ENCODE measurements at regions not wholly inside any gene's neighbourhood (a gene's known extent, or its start where the extent isn't known, plus 50 kb on each side); places are given as distances from the start of the nearest gene placed in this dataset.

DNA sequence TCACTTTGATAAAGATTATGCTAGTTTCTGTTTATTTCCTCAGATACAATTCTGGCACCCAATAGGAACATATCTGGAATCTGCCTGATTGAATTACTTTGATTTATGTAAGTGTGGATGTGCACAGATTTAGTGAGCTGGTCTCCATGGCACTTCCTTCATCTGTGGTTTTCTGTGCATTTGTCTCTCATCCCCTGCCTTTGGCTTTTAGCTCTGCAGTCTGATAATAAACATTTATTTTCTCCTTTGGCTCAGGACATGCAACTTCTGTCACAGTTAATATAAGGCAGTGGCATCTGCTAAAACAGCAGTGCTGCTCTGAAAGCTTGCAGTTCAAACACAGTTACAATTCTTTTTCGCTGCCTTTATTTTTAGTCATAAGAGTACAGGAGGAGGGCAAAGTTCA, 273.7 kb upstream of the CHRM2 start:
- Histone ChIP-seq H2AFZ (no peak overlapping the region), H4K20me1 (ENCODE audit: insufficient read depth, poor library complexity, severe bottlenecking) (no peaks in the 10 kb centered on the region)
- peak; percentile 5 for DNase-seq (ENCODE audit: low spot score)

DNA sequence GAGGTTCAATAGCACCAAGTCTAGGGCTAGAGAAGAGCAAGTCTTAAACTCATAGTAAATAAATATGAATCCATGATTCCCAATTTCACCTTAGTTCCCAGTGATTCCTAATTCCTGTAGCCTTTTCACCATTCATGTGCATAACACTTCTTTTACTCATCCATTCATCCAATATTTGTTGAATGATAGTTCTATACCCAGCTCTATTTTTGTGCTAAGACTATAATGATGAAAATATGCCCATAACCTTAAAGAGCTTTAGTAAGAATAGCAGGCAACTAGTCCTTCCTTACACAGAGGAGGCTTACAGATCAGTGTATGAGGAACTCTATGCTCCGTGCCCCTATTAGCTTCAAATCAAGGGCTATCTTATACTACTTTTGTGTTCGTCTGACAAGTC, 280.2 kb upstream of the CHRM2 start:
- Histone ChIP-seq H3K4me1 (ENCODE audit: insufficient read depth) (no peaks in the 10 kb centered on the region), H3K4me3 (no peak overlapping the region), H3K36me3 (replicated peaks; ENCODE audit: insufficient read depth, low read depth) (no peaks in the 10 kb centered on the region), H3K27ac (no peak overlapping the region), H3K27me3 (no peaks in the 10 kb centered on the region), H3K9me2 (replicated peaks; ENCODE audit: insufficient read depth) (no peaks in the 10 kb centered on the region), H2AFZ (no peak overlapping the region), H3K79me2 (no peaks in the 10 kb centered on the region), H3K4me2 (no peak overlapping the region), H4K20me1 (ENCODE audit: insufficient read depth, poor library complexity, severe bottlenecking) (no peaks in the 10 kb centered on the region), H3K9me3 (ENCODE audit: low read depth) (no peaks in the 10 kb centered on the region)
- DNase-seq (ENCODE audit: low spot score): no peak
- no peak for TF ChIP-seq EZH2phosphoT487 (IDR thresholded peaks at IDR 0.05; ENCODE audit: low read depth, severe bottlenecking, unreplicated experiment)
- no peak for TF ChIP-seq EZH2 (IDR thresholded peaks at IDR 0.05; ENCODE audit: borderline replicate concordance)
- TF ChIP-seq, protein P1, sequence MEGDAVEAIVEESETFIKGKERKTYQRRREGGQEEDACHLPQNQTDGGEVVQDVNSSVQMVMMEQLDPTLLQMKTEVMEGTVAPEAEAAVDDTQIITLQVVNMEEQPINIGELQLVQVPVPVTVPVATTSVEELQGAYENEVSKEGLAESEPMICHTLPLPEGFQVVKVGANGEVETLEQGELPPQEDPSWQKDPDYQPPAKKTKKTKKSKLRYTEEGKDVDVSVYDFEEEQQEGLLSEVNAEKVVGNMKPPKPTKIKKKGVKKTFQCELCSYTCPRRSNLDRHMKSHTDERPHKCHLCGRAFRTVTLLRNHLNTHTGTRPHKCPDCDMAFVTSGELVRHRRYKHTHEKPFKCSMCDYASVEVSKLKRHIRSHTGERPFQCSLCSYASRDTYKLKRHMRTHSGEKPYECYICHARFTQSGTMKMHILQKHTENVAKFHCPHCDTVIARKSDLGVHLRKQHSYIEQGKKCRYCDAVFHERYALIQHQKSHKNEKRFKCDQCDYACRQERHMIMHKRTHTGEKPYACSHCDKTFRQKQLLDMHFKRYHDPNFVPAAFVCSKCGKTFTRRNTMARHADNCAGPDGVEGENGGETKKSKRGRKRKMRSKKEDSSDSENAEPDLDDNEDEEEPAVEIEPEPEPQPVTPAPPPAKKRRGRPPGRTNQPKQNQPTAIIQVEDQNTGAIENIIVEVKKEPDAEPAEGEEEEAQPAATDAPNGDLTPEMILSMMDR (IDR thresholded peaks at IDR 0.05; ENCODE audit: poor library complexity): no peak
- 89% methylated on average over 2 of the region's 2 CpGs for WGBS (ENCODE audit: low lambda C conversion rate, missing lambda C conversion rate)

More for the DNA sequence above, 273.7 kb upstream of the CHRM2 start:
- H3K36me3 ChIP-seq (replicated peaks; ENCODE audit: insufficient read depth, low read depth): no peaks in the 10 kb centered on the region
- H3K27ac ChIP-seq: no peak overlapping the region
- no peaks in the 10 kb centered on the region for H3K9me2 ChIP-seq (replicated peaks; ENCODE audit: insufficient read depth)
- H3K4me3 ChIP-seq: no peak overlapping the region
- H3K79me2 ChIP-seq: no peaks in the 10 kb centered on the region
- H3K27me3 ChIP-seq: no peaks in the 10 kb centered on the region
- 30% methylated on average over 1 of the region's 1 CpG for WGBS (ENCODE audit: low lambda C conversion rate, missing lambda C conversion rate)
- H3K4me2 ChIP-seq: no peak overlapping the region
- no peaks in the 10 kb centered on the region for H3K4me1 ChIP-seq (ENCODE audit: insufficient read depth)
- TF ChIP-seq EZH2 (IDR thresholded peaks at IDR 0.05; ENCODE audit: borderline replicate concordance): no peak
- no peak for TF ChIP-seq EZH2phosphoT487 (IDR thresholded peaks at IDR 0.05; ENCODE audit: low read depth, severe bottlenecking, unreplicated experiment)
- TF ChIP-seq, protein P1 (IDR thresholded peaks at IDR 0.05; ENCODE audit: poor library complexity): no peak
- H3K9me3 ChIP-seq (ENCODE audit: low read depth): no peaks in the 10 kb centered on the region

DNA sequence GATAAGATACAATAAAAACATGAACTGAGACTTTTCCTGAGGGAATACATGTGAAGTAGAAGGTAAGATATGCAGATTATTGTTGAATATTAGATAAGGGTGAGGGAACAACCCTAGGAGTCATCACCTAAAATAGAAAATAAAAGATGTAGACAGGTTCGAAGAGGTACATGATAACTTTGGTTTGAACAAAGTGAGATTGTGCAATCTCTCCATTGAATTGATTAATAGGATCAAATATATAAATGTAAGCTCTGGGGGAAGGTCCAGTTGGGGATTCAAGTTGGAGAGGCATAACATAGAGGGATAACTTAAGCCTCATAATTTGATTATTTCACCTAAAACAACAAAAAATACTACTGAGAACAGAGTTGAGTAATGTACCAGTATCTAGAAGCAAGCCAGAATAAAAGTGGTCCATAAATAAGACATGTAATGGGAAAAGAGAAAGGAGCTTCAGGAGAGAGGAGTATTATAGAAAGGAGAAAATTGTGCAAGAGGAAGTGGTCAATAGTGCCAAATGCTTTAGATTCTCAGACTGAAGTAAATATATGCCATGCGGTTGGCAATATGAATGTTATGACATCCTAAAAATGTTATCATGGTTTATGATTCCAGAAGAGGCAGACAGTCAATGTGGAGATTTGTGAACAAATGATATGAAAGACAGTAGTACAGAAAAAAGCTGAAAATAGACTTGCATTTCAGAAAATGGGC, 282.3 kb upstream of the CHRM2 start:
- TF ChIP-seq, protein P1 (IDR thresholded peaks at IDR 0.05; ENCODE audit: poor library complexity): no peak
- Histone ChIP-seq H3K9me2 (replicated peaks; ENCODE audit: insufficient read depth) (no peaks in the 10 kb centered on the region), H3K27me3 (no peaks in the 10 kb centered on the region), H2AFZ (no peak overlapping the region), H3K4me3 (no peak overlapping the region), H3K4me2 (no peak overlapping the region), H3K79me2 (no peaks in the 10 kb centered on the region), H3K4me1 (ENCODE audit: insufficient read depth) (no peaks in the 10 kb centered on the region), H3K9me3 (ENCODE audit: low read depth) (no peaks in the 10 kb centered on the region), H3K36me3 (replicated peaks; ENCODE audit: insufficient read depth, low read depth) (no peaks in the 10 kb centered on the region), H4K20me1 (ENCODE audit: insufficient read depth, poor library complexity, severe bottlenecking) (no peaks in the 10 kb centered on the region), H3K27ac (no peak overlapping the region)
- DNase-seq (ENCODE audit: low spot score): no peak
- 92% methylated on average over 2 of the region's 2 CpGs for WGBS (ENCODE audit: low lambda C conversion rate, missing lambda C conversion rate)
